Caco-2 (cell line): ENCODE measurements at regions not wholly inside any gene's neighbourhood (a gene's known extent, or its start where the extent isn't known, plus 50 kb on each side); places are given as distances from the start of the nearest gene placed in this dataset.
"Not testable (repeated sequence)": the region's sequence is repeated elsewhere in the genome, so short reads cannot be mapped to it uniquely, and the experiment has no call there.

Source experiments
- BruUV-seq: library from RNA; stranded (reverse); fragments of 400-500 nt; replicated peaks from 2 replicates; lab custom pipeline; 2021; lab: Mats Ljungman, UMichigan
- CTCF ChIA-PET: fragments of 300-600 bp; sonication (Branson Sonifier 250); formaldehyde crosslinking; loops from one replicate; lab custom pipeline; 2022; ENCODE audit warnings: antibody characterized with exemption; lab: Charles Lee
- POLR2A ChIA-PET: fragments of 300-600 bp; sonication (Branson Sonifier 250); formaldehyde crosslinking; loops from one replicate; lab custom pipeline; 2022; ENCODE audit warnings: antibody characterized with exemption; lab: Charles Lee
- DNase-seq, 2 experiments: peaks; one replicate each; pipeline versions ENCODE4 v3.0.0 to v3.0.0-alpha.2; 2020 to 2022
- H3K27me3 ChIP-seq: replicated peaks from 2 replicates; pipeline ENCODE4 v1.6.0; 2011; ENCODE audit warnings: low read length; ENCODE audit not compliant: control insufficient read depth, insufficient read depth
- H3K36me3 ChIP-seq: 2 replicates; pipeline ENCODE4 v1.5.1; 2011; ENCODE audit warnings: low read length; ENCODE audit not compliant: control insufficient read depth, insufficient read depth
- H3K4me1 ChIP-seq: fragments of 250-450 bp; sonication (Bioruptor Pico); 2 replicates; pipeline ENCODE4 v1.5.1; 2020; ENCODE audit warnings: mild to moderate bottlenecking
- H3K4me3 ChIP-seq: 2 replicates; pipeline ENCODE4 v1.5.1; 2011; ENCODE audit warnings: low read depth, mild to moderate bottlenecking, control low read depth, low read length
- H3K9me3 ChIP-seq: fragments of 250-450 bp; sonication (Bioruptor Pico); 2 replicates; pipeline ENCODE4 v1.5.1; 2020; ENCODE audit warnings: mild to moderate bottlenecking, moderate library complexity
- H3K27ac Mint-ChIP-seq: one replicate; pipeline ENCODE4 v1.8.0; 2022; ENCODE audit warnings: mixed read lengths; ENCODE audit not compliant: unreplicated experiment
- H3K27me3 Mint-ChIP-seq: one replicate; pipeline ENCODE4 v1.8.0; 2022; ENCODE audit warnings: mixed read lengths; ENCODE audit not compliant: insufficient read depth, unreplicated experiment
- H3K36me3 Mint-ChIP-seq: one replicate; pipeline ENCODE4 v1.8.0; 2022; ENCODE audit warnings: mild to moderate bottlenecking, mixed read lengths; ENCODE audit not compliant: insufficient read depth, unreplicated experiment
- H3K4me1 Mint-ChIP-seq: one replicate; pipeline ENCODE4 v1.8.0; 2022; ENCODE audit warnings: low read depth, mixed read lengths; ENCODE audit not compliant: unreplicated experiment
- H3K4me3 Mint-ChIP-seq: one replicate; pipeline ENCODE4 v1.8.0; 2022; ENCODE audit warnings: mild to moderate bottlenecking, moderate library complexity, mixed read lengths; ENCODE audit not compliant: unreplicated experiment
- H3K9me3 Mint-ChIP-seq: one replicate; pipeline ENCODE4 v1.8.0; 2022; ENCODE audit warnings: mixed read lengths; ENCODE audit not compliant: unreplicated experiment
- CTCF ChIP-seq, 2 experiments: fragments of 200-600 bp in 1 of 2; IDR thresholded peaks; 1 replicate in 1 of 2; 2 replicates in 1 of 2; pipeline versions ENCODE4 v1.5.1 to v1.8.0; 2011 to 2022; ENCODE audit warnings: antibody characterized with exemption in 1 of 2, control low read depth in 1 of 2, inconsistent platforms in 1 of 2, low read depth in 1 of 2, low read length in 1 of 2, mild to moderate bottlenecking in 1 of 2, moderate library complexity in 1 of 2; ENCODE audit not compliant: insufficient read depth in 1 of 2, severe bottlenecking in 1 of 2, unreplicated experiment in 1 of 2
- intact Hi-C: fragments of 100-400 bp; cut with micrococcal nuclease; formaldehyde crosslinking; loops from one replicate; pipeline ENCODE4 v1.10.0; 2022; ENCODE audit not compliant: unreplicated experiment

- Histone ChIP-seq H3K27me3 (no peaks in the 10 kb centered on the region), H3K4me1 (peaks cover 1% of the 10 kb centered on the region; the same call in 1 of the 2 replicates), H3K4me3 (no peak overlapping the region), H3K9me3 (no peaks in the 10 kb centered on the region), H3K36me3 (no peaks in the 10 kb centered on the region)
- BruUV-seq: no TSS peak
- peaks cover 7% of the 10 kb centered on the region for H3K27me3 Mint-ChIP-seq
- CTCF ChIA-PET: no interaction called here
- no peaks in the 10 kb centered on the region for H3K36me3 Mint-ChIP-seq
- H3K9me3 Mint-ChIP-seq: no peaks in the 10 kb centered on the region
- POLR2A ChIA-PET: no interaction called here
- no peak overlapping the region for H3K27ac Mint-ChIP-seq
- H3K4me3 Mint-ChIP-seq: no peak overlapping the region
- no peak for DNase-seq
- H3K4me1 Mint-ChIP-seq: no peaks in the 10 kb centered on the region
- intact Hi-C loops: no loop called here
- TF ChIP-seq CTCF (IDR thresholded peaks at IDR 0.05; ENCODE audit: insufficient read depth in 1 of 2, low read depth in 1 of 2, low read length in 1 of 2, severe bottlenecking in 1 of 2, unreplicated experiment in 1 of 2): no peak
These were observed 110.3 kb downstream of the C16orf95 start for GRCh38 chr16:87206646-87207451.

- H3K27me3 ChIP-seq: no peaks in the 10 kb centered on the region
- no peaks in the 10 kb centered on the region for H3K36me3 ChIP-seq
- intact Hi-C loops: no loop called here
- Mint-ChIP-seq H3K27me3 (peaks cover 7% of the 10 kb centered on the region), H3K27ac (no peak overlapping the region), H3K9me3 (no peaks in the 10 kb centered on the region), H3K36me3 (no peaks in the 10 kb centered on the region), H3K4me3 (no peak overlapping the region), H3K4me1 (no peaks in the 10 kb centered on the region)
- H3K9me3 ChIP-seq: no peaks in the 10 kb centered on the region
- H3K4me1 ChIP-seq: peaks cover 8% of the 10 kb centered on the region; the same call in 1 of the 2 replicates
- ChIA-PET CTCF (no interaction called here), POLR2A (no interaction called here)
- no peak for TF ChIP-seq CTCF (IDR thresholded peaks at IDR 0.05; ENCODE audit: insufficient read depth in 1 of 2, low read depth in 1 of 2, low read length in 1 of 2, severe bottlenecking in 1 of 2, unreplicated experiment in 1 of 2)
- DNase-seq: no peak
- BruUV-seq: no TSS peak
- no peak overlapping the region for H3K4me3 ChIP-seq
These were observed 109.7 kb downstream of the C16orf95 start for GRCh38 chr16:87207509-87207908.

GRCh38 chr16:87207965-87208364, 109.2 kb downstream of the C16orf95 start:
- no peaks in the 10 kb centered on the region for H3K9me3 Mint-ChIP-seq
- no peak overlapping the region for H3K4me3 Mint-ChIP-seq
- no peaks in the 10 kb centered on the region for H3K36me3 Mint-ChIP-seq
- BruUV-seq: no TSS peak
- no peaks in the 10 kb centered on the region for H3K27me3 ChIP-seq
- no peak overlapping the region for H3K4me3 ChIP-seq
- TF ChIP-seq CTCF (IDR thresholded peaks at IDR 0.05; ENCODE audit: insufficient read depth in 1 of 2, low read depth in 1 of 2, low read length in 1 of 2, severe bottlenecking in 1 of 2, unreplicated experiment in 1 of 2): no peak
- no peaks in the 10 kb centered on the region for H3K36me3 ChIP-seq
- DNase-seq: no peak
- H3K9me3 ChIP-seq: no peaks in the 10 kb centered on the region
- POLR2A ChIA-PET: no interaction called here
- no peak overlapping the region for H3K27ac Mint-ChIP-seq
- CTCF ChIA-PET: no interaction called here
- H3K4me1 Mint-ChIP-seq: no peaks in the 10 kb centered on the region
- H3K27me3 Mint-ChIP-seq: peaks cover 7% of the 10 kb centered on the region
- H3K4me1 ChIP-seq: peaks cover 9% of the 10 kb centered on the region; the same call in 1 of the 2 replicates
- intact Hi-C loops: no loop called here

GRCh38 chr16:87208968-87209367, 108.2 kb downstream of the C16orf95 start:
- H3K4me3 Mint-ChIP-seq, H3K9me3 Mint-ChIP-seq, H3K4me3 ChIP-seq, H3K27me3 ChIP-seq, H3K27me3 Mint-ChIP-seq, H3K9me3 ChIP-seq, POLR2A ChIA-PET, H3K36me3 ChIP-seq, H3K4me1 ChIP-seq, H3K36me3 Mint-ChIP-seq, intact Hi-C loops, BruUV-seq, DNase-seq, H3K4me1 Mint-ChIP-seq, CTCF ChIA-PET, H3K27ac Mint-ChIP-seq: not testable (repeated sequence)
